Gastrocnemius medialis (tissue), 4 donors: ENCODE measurements at regions not wholly inside any gene's neighbourhood (a gene's known extent, or its start where the extent isn't known, plus 50 kb on each side); places are given as distances from the start of the nearest gene placed in this dataset.

Source experiments
- CTCF ChIP-seq, 5 experiments: fragments of 450-650 bp in 3 of 5; fragments of 200-600 bp in 2 of 5; sonication (generic) in 2 of 5; IDR thresholded peaks in 4 of 5; conservative IDR thresholded peaks in 1 of 5; 1 replicate in 4 of 5; 2 replicates in 1 of 5; pipeline ENCODE4 v1.5.1; 2016 to 2019; ENCODE audit warnings: antibody characterized with exemption in 5 of 5, mild to moderate bottlenecking in 3 of 5, moderate library complexity in 3 of 5
- POLR2A ChIP-seq, 2 donors: fragments of 450-650 bp; IDR thresholded peaks; one replicate each; pipeline ENCODE4 v1.6.1; 2017; ENCODE audit warnings: antibody characterized with exemption in 2 of 2, mild to moderate bottlenecking in 2 of 2, moderate library complexity in 2 of 2

DNA sequence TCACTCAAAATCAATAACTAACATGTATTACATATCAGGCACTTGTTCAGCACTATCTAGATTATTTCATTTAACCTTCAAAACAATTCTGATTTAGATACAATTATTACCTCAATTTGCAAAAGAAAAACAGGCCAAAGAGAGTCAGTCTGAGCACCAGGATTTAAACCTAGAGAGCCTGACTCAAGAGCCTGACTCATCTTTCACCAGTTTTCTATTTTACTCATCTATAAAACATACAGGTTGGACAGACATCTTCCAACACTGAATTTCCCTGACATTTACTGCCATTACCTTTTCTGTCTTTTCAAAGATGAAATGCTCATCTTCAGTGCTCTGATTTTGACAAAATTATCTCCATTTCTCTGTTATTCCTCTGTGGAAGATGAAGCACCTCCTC, 116.5 kb downstream of the MRPL39 start:
- TF ChIP-seq CTCF (IDR thresholded peaks at IDR 0.05 in 4 of 5, conservative IDR thresholded peaks at IDR 0.05 in 1 of 5) (no peak), POLR2A (IDR thresholded peaks at IDR 0.05) (no peak)
